ENCODE measurements at regions not wholly inside any gene's neighbourhood (a gene's known extent, or its start where the extent isn't known, plus 50 kb on each side); places are given as distances from the start of the nearest gene placed in this dataset.

- H3K36me3 ChIP-seq (ENCODE audit: insufficient read depth, low read length): no peaks in the 10 kb centered on the region
Measured at GRCh38 chr19:28505134-28505533, 707.8 kb downstream of the UQCRFS1 start.

GRCh38 chr19:28504727-28505126 is 708.2 kb downstream of the UQCRFS1 start:
- H3K9me3 ChIP-seq (ENCODE audit: low read length): no peaks in the 10 kb centered on the region
- H3K27me3 ChIP-seq (ENCODE audit: insufficient read depth, low read length): no peaks in the 10 kb centered on the region
- H3K4me1 ChIP-seq (ENCODE audit: insufficient read depth, low read length): no peaks in the 10 kb centered on the region
- H3K36me3 ChIP-seq (ENCODE audit: insufficient read depth, low read length): no peaks in the 10 kb centered on the region
- H3K4me3 ChIP-seq (ENCODE audit: low read length): no peak overlapping the region
- no peak overlapping the region for H2AFZ ChIP-seq (ENCODE audit: low read depth, low read length)

More at GRCh38 chr19:28505134-28505533, 707.8 kb downstream of the UQCRFS1 start:
- no peak overlapping the region for H2AFZ ChIP-seq (ENCODE audit: low read depth, low read length)
- no peaks in the 10 kb centered on the region for H3K9me3 ChIP-seq (ENCODE audit: low read length)
- no peak overlapping the region for H3K4me3 ChIP-seq (ENCODE audit: low read length)
- no peaks in the 10 kb centered on the region for H3K27me3 ChIP-seq (ENCODE audit: insufficient read depth, low read length)
- no peaks in the 10 kb centered on the region for H3K4me1 ChIP-seq (ENCODE audit: insufficient read depth, low read length)

- H3K4me1 ChIP-seq (ENCODE audit: insufficient read depth, low read length): no peaks in the 10 kb centered on the region
- H3K27me3 ChIP-seq (ENCODE audit: insufficient read depth, low read length): no peaks in the 10 kb centered on the region
- H3K36me3 ChIP-seq (ENCODE audit: insufficient read depth, low read length): no peaks in the 10 kb centered on the region
- H3K4me3 ChIP-seq (ENCODE audit: low read length): no peak overlapping the region
- no peak overlapping the region for H2AFZ ChIP-seq (ENCODE audit: low read depth, low read length)
- no peaks in the 10 kb centered on the region for H3K9me3 ChIP-seq (ENCODE audit: low read length)
Measured at GRCh38 chr19:28504139-28504538, 708.8 kb downstream of the UQCRFS1 start.

GRCh38 chr19:28502879-28503734 is 709.8 kb downstream of the UQCRFS1 start:
- H3K9me3 ChIP-seq (ENCODE audit: low read length): no peaks in the 10 kb centered on the region
- H3K27me3 ChIP-seq (ENCODE audit: insufficient read depth, low read length): no peaks in the 10 kb centered on the region
- H3K4me1 ChIP-seq (ENCODE audit: insufficient read depth, low read length): no peaks in the 10 kb centered on the region
- no peak overlapping the region for H2AFZ ChIP-seq (ENCODE audit: low read depth, low read length)
- H3K36me3 ChIP-seq (ENCODE audit: insufficient read depth, low read length): no peaks in the 10 kb centered on the region
- H3K4me3 ChIP-seq (ENCODE audit: low read length): no peak overlapping the region

GRCh38 chr19:28501976-28502375 is 711.0 kb downstream of the UQCRFS1 start:
- no peak overlapping the region for H3K4me3 ChIP-seq (ENCODE audit: low read length)
- H3K36me3 ChIP-seq (ENCODE audit: insufficient read depth, low read length): no peaks in the 10 kb centered on the region
- H3K4me1 ChIP-seq (ENCODE audit: insufficient read depth, low read length): no peaks in the 10 kb centered on the region
- no peaks in the 10 kb centered on the region for H3K27me3 ChIP-seq (ENCODE audit: insufficient read depth, low read length)
- no peaks in the 10 kb centered on the region for H3K9me3 ChIP-seq (ENCODE audit: low read length)
- no peak overlapping the region for H2AFZ ChIP-seq (ENCODE audit: low read depth, low read length)

GRCh38 chr19:28500982-28501630 is 711.8 kb downstream of the UQCRFS1 start:
- H3K36me3 ChIP-seq (ENCODE audit: insufficient read depth, low read length): no peaks in the 10 kb centered on the region
- no peak overlapping the region for H2AFZ ChIP-seq (ENCODE audit: low read depth, low read length)
- H3K4me3 ChIP-seq (ENCODE audit: low read length): no peak overlapping the region
- no peaks in the 10 kb centered on the region for H3K9me3 ChIP-seq (ENCODE audit: low read length)
- no peaks in the 10 kb centered on the region for H3K4me1 ChIP-seq (ENCODE audit: insufficient read depth, low read length)
- H3K27me3 ChIP-seq (ENCODE audit: insufficient read depth, low read length): no peaks in the 10 kb centered on the region

GRCh38 chr19:28500296-28500695 is 712.7 kb downstream of the UQCRFS1 start:
- Histone ChIP-seq H3K27me3 (ENCODE audit: insufficient read depth, low read length) (no peaks in the 10 kb centered on the region), H3K4me1 (ENCODE audit: insufficient read depth, low read length) (no peaks in the 10 kb centered on the region), H3K36me3 (ENCODE audit: insufficient read depth, low read length) (no peaks in the 10 kb centered on the region), H3K4me3 (ENCODE audit: low read length) (no peak overlapping the region), H2AFZ (ENCODE audit: low read depth, low read length) (no peak overlapping the region), H3K9me3 (ENCODE audit: low read length) (no peaks in the 10 kb centered on the region)

GRCh38 chr19:28498404-28498976 is 714.5 kb downstream of the UQCRFS1 start:
- Histone ChIP-seq H2AFZ (ENCODE audit: low read depth, low read length) (no peak overlapping the region), H3K9me3 (ENCODE audit: low read length) (no peaks in the 10 kb centered on the region), H3K36me3 (ENCODE audit: insufficient read depth, low read length) (no peaks in the 10 kb centered on the region), H3K4me3 (ENCODE audit: low read length) (no peak overlapping the region), H3K4me1 (ENCODE audit: insufficient read depth, low read length) (peaks cover 8% of the 10 kb centered on the region), H3K27me3 (ENCODE audit: insufficient read depth, low read length) (no peaks in the 10 kb centered on the region)

- H3K9me3 ChIP-seq (ENCODE audit: low read length): no peaks in the 10 kb centered on the region
- no peaks in the 10 kb centered on the region for H3K27me3 ChIP-seq (ENCODE audit: insufficient read depth, low read length)
Measured at GRCh38 chr19:28497887-28498286, 715.1 kb downstream of the UQCRFS1 start.

GRCh38 chr19:28497137-28497536 is 715.8 kb downstream of the UQCRFS1 start:
- Histone ChIP-seq H3K4me1 (ENCODE audit: insufficient read depth, low read length) (peaks cover 8% of the 10 kb centered on the region), H3K27me3 (ENCODE audit: insufficient read depth, low read length) (no peaks in the 10 kb centered on the region), H3K36me3 (ENCODE audit: insufficient read depth, low read length) (no peaks in the 10 kb centered on the region), H3K9me3 (ENCODE audit: low read length) (no peaks in the 10 kb centered on the region), H2AFZ (ENCODE audit: low read depth, low read length) (no peak overlapping the region), H3K4me3 (ENCODE audit: low read length) (no peak overlapping the region)

More at GRCh38 chr19:28497887-28498286, 715.1 kb downstream of the UQCRFS1 start:
- peaks cover 8% of the 10 kb centered on the region for H3K4me1 ChIP-seq (ENCODE audit: insufficient read depth, low read length)
- no peak overlapping the region for H3K4me3 ChIP-seq (ENCODE audit: low read length)
- no peaks in the 10 kb centered on the region for H3K36me3 ChIP-seq (ENCODE audit: insufficient read depth, low read length)
- H2AFZ ChIP-seq (ENCODE audit: low read depth, low read length): no peak overlapping the region

- Histone ChIP-seq H3K9me3 (ENCODE audit: low read length) (no peaks in the 10 kb centered on the region), H3K4me1 (ENCODE audit: insufficient read depth, low read length) (peaks cover 8% of the 10 kb centered on the region), H3K27me3 (ENCODE audit: insufficient read depth, low read length) (no peaks in the 10 kb centered on the region), H2AFZ (ENCODE audit: low read depth, low read length) (no peak overlapping the region), H3K36me3 (ENCODE audit: insufficient read depth, low read length) (no peaks in the 10 kb centered on the region), H3K4me3 (ENCODE audit: low read length) (no peak overlapping the region)
Measured at GRCh38 chr19:28495046-28495445, 717.9 kb downstream of the UQCRFS1 start.

- H3K27me3 ChIP-seq (ENCODE audit: insufficient read depth, low read length): no peaks in the 10 kb centered on the region
- H3K36me3 ChIP-seq (ENCODE audit: insufficient read depth, low read length): no peaks in the 10 kb centered on the region
- H3K4me1 ChIP-seq (ENCODE audit: insufficient read depth, low read length): peaks cover 8% of the 10 kb centered on the region
- no peaks in the 10 kb centered on the region for H3K9me3 ChIP-seq (ENCODE audit: low read length)
- no peak overlapping the region for H2AFZ ChIP-seq (ENCODE audit: low read depth, low read length)
- no peak overlapping the region for H3K4me3 ChIP-seq (ENCODE audit: low read length)
Measured at GRCh38 chr19:28494461-28494860, 718.5 kb downstream of the UQCRFS1 start.

- H3K9me3 ChIP-seq (ENCODE audit: low read length): no peaks in the 10 kb centered on the region
- H3K36me3 ChIP-seq (ENCODE audit: insufficient read depth, low read length): no peaks in the 10 kb centered on the region
- H3K27me3 ChIP-seq (ENCODE audit: insufficient read depth, low read length): no peaks in the 10 kb centered on the region
- H3K4me1 ChIP-seq (ENCODE audit: insufficient read depth, low read length): peaks cover 8% of the 10 kb centered on the region
- no peak overlapping the region for H3K4me3 ChIP-seq (ENCODE audit: low read length)
- H2AFZ ChIP-seq (ENCODE audit: low read depth, low read length): no peak overlapping the region
Measured at GRCh38 chr19:28493884-28494283, 719.1 kb downstream of the UQCRFS1 start.

Measured in neuron (in vitro differentiated cells).